Hepatocyte (in vitro differentiated cells): ENCODE measurements at regions not wholly inside any gene's neighbourhood (a gene's known extent, or its start where the extent isn't known, plus 50 kb on each side); places are given as distances from the start of the nearest gene placed in this dataset.
A peak's percentile ranks its signal among the peaks of the same experiment; 100 is the strongest.

ENCODE experiments used
- DNase-seq: peaks from one replicate; pipeline ENCODE4 v3.0.0-alpha.2; 2016; ENCODE audit warnings: low spot score
- H2AFZ ChIP-seq: fragments of 200-600 bp; sonication (generic); 2 replicates; pipeline ENCODE4 v1.6.0; 2016; ENCODE audit warnings: antibody characterized with exemption, mild to moderate bottlenecking
- H3K27ac ChIP-seq: fragments of 200-600 bp; sonication (generic); 2 replicates; pipeline ENCODE4 v1.5.1; 2016; ENCODE audit warnings: mild to moderate bottlenecking
- H3K27me3 ChIP-seq: fragments of 200-600 bp; sonication (generic); 2 replicates; pipeline ENCODE4 v1.6.1; 2016
- H3K36me3 ChIP-seq: fragments of 200-600 bp; sonication (generic); replicated peaks from 2 replicates; pipeline ENCODE4 v1.5.1; 2016; ENCODE audit warnings: low read depth; ENCODE audit not compliant: insufficient read depth
- H3K4me1 ChIP-seq: fragments of 200-600 bp; sonication (generic); 2 replicates; pipeline ENCODE4 v1.5.1; 2016; ENCODE audit warnings: mild to moderate bottlenecking, moderate library complexity; ENCODE audit not compliant: insufficient read depth
- H3K4me2 ChIP-seq: fragments of 200-600 bp; sonication (generic); 2 replicates; pipeline ENCODE4 v1.6.0; 2016
- H3K4me3 ChIP-seq: fragments of 200-600 bp; sonication (generic); 2 replicates; pipeline ENCODE4 v1.5.1; 2016; ENCODE audit warnings: mild to moderate bottlenecking
- H3K79me2 ChIP-seq: fragments of 200-600 bp; sonication (generic); 2 replicates; pipeline ENCODE4 v1.6.0; 2017; ENCODE audit warnings: mild to moderate bottlenecking
- H3K9me2 ChIP-seq: fragments of 200-600 bp; sonication (generic); replicated peaks from 2 replicates; pipeline ENCODE4 v1.6.0; 2017; ENCODE audit warnings: mild to moderate bottlenecking; ENCODE audit not compliant: insufficient read depth
- H3K9me3 ChIP-seq: fragments of 200-600 bp; sonication (generic); 2 replicates; pipeline ENCODE4 v1.5.1; 2016; ENCODE audit warnings: low read depth, mild to moderate bottlenecking
- H4K20me1 ChIP-seq: fragments of 200-600 bp; sonication (generic); 2 replicates; pipeline ENCODE4 v1.6.0; 2016; ENCODE audit warnings: mild to moderate bottlenecking; ENCODE audit not compliant: insufficient read depth, poor library complexity, severe bottlenecking
- EZH2 ChIP-seq: fragments of 200-600 bp; sonication (generic); IDR thresholded peaks from 2 replicates; pipeline ENCODE4 v1.6.1; 2016; ENCODE audit warnings: antibody characterized with exemption, mild to moderate bottlenecking, borderline replicate concordance
- EZH2phosphoT487 ChIP-seq: fragments of 200-600 bp; sonication (generic); IDR thresholded peaks from one replicate; pipeline ENCODE4 v1.6.1; 2018; ENCODE audit warnings: antibody characterized with exemption, mild to moderate bottlenecking, low read depth, moderate library complexity; ENCODE audit not compliant: unreplicated experiment, severe bottlenecking
- WGBS: methylation state at CpG from one replicate; pipeline ENCODE4 v1.1.6; 2016; ENCODE audit warnings: low lambda C conversion rate; ENCODE audit errors: missing lambda C conversion rate; 5-methylcytosine and 5-hydroxymethylcytosine counted together
- TF ChIP-seq, protein P1 (sequence below): fragments of 200-600 bp; sonication (generic); IDR thresholded peaks from 2 replicates; pipeline ENCODE4 v1.5.1; 2016; ENCODE audit warnings: antibody characterized with exemption, mild to moderate bottlenecking; ENCODE audit not compliant: poor library complexity

DNA sequence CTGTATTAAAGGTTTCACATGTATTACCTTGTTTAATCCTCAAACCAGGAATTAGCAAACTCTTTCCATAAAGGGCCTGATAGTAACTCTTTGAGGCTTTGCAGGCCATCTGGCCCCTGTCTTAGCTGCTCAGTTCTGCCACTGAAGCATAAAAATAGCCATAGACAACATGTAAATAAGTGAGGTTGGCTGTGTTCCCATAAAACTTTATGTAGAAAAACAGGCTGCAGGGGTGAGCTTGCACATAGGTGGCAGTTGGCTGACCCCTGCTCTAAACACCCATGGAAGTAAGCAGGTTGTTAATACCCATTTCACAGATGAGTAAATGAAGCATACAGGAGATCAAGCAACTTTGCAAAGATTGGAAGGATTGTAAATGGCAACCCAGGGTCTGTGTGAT is 1279.2 kb upstream of the AUTS2 start:
- Histone ChIP-seq H3K4me2 (no peak overlapping the region), H3K9me2 (no peaks in the 10 kb centered on the region), H3K27ac (no peak overlapping the region), H3K4me3 (no peak overlapping the region), H2AFZ (no peak overlapping the region), H4K20me1 (no peaks in the 10 kb centered on the region), H3K79me2 (no peaks in the 10 kb centered on the region), H3K9me3 (no peaks in the 10 kb centered on the region), H3K4me1 (peaks cover 9% of the 10 kb centered on the region), H3K36me3 (no peaks in the 10 kb centered on the region), H3K27me3 (no peaks in the 10 kb centered on the region)
- no peak for TF ChIP-seq EZH2phosphoT487
- no peak for TF ChIP-seq EZH2
- TF ChIP-seq, protein P1, sequence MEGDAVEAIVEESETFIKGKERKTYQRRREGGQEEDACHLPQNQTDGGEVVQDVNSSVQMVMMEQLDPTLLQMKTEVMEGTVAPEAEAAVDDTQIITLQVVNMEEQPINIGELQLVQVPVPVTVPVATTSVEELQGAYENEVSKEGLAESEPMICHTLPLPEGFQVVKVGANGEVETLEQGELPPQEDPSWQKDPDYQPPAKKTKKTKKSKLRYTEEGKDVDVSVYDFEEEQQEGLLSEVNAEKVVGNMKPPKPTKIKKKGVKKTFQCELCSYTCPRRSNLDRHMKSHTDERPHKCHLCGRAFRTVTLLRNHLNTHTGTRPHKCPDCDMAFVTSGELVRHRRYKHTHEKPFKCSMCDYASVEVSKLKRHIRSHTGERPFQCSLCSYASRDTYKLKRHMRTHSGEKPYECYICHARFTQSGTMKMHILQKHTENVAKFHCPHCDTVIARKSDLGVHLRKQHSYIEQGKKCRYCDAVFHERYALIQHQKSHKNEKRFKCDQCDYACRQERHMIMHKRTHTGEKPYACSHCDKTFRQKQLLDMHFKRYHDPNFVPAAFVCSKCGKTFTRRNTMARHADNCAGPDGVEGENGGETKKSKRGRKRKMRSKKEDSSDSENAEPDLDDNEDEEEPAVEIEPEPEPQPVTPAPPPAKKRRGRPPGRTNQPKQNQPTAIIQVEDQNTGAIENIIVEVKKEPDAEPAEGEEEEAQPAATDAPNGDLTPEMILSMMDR = no peak
- no peak for DNase-seq

DNA sequence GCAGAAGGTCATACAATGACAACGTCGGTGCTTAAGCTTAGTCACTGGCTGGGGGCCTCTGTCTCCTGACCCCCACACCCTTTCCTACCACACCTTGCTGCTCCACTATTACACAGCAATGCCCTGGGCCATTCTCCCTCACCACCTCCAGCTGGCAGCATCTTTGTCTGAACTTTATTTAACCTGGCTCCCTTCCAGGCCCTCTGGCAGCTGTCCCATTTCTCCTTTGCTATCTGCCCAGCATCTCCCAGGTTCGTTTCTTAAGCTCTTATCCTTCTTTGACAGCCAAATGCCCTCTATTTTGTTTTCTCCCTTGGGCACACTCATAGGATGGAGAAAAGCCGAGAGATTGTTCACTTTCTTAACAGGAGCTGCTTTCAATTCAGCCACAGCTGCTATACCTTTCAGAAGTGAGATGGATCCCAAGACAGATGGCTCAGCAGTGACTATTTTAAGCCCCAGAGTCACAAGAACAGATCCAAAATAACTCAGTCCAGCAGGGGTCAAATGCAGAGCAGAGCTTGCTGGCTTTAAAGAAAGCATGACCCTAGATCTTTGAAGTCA is 1277.1 kb upstream of the AUTS2 start:
- no peaks in the 10 kb centered on the region for H3K36me3 ChIP-seq
- H3K9me2 ChIP-seq = no peaks in the 10 kb centered on the region
- DNase-seq = peak; percentile 18
- no peak overlapping the region for H3K4me3 ChIP-seq
- H3K9me3 ChIP-seq = no peaks in the 10 kb centered on the region
- H3K4me2 ChIP-seq = peak overlapping the region; percentile 27
- 33% methylated on average over 4 of the region's 4 CpGs for WGBS
- peaks cover 9% of the 10 kb centered on the region for H3K4me1 ChIP-seq
- H4K20me1 ChIP-seq = no peaks in the 10 kb centered on the region
- no peak for TF ChIP-seq EZH2phosphoT487
- TF ChIP-seq EZH2 = no peak
- TF ChIP-seq, protein P1 = no peak
- no peak overlapping the region for H3K27ac ChIP-seq
- no peaks in the 10 kb centered on the region for H3K79me2 ChIP-seq
- no peaks in the 10 kb centered on the region for H3K27me3 ChIP-seq
- H2AFZ ChIP-seq = no peak overlapping the region

DNA sequence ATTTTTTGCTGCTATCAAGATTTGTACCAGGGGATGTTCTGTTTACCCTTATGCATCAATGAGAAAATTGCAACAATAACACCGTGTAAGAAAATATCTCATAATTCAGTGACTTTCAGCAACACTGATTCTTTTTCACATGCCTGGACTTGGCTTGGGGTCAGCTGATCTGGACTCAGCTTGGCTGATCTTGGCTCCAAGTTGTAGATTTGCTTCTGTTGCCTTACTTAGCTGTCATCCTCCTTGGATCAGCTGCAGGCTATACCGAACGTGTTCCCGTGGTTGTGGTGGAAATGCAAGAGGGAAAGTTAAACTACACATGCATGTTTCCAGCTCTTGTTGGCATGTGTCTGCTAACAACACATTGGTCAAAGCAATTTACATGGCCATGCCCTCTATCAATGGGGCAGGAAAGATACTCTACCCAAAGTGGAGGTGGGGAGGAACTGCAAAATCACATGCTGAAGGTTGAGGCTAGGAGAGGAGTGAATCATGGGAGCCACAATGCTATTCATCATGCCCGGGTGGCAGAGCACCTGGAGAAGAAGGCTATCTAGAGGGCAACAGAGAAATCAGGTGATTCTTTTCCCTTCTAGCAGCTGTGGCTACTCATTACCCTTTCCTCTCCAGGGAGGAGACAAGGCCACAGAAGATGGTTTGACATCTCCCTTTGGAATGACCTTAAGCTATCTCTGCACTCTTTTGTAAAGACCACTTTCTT is 1276.3 kb upstream of the AUTS2 start:
- H4K20me1 ChIP-seq = no peaks in the 10 kb centered on the region
- H3K27ac ChIP-seq = no peak overlapping the region
- no peaks in the 10 kb centered on the region for H3K79me2 ChIP-seq
- H3K4me2 ChIP-seq = no peak overlapping the region
- no peaks in the 10 kb centered on the region for H3K36me3 ChIP-seq
- no peak for DNase-seq
- WGBS = 68% methylated on average over 5 of the region's 5 CpGs
- H3K4me3 ChIP-seq = no peak overlapping the region
- TF ChIP-seq EZH2 = no peak
- TF ChIP-seq EZH2phosphoT487 = no peak
- TF ChIP-seq, protein P1 = no peak
- peaks cover 9% of the 10 kb centered on the region for H3K4me1 ChIP-seq
- no peaks in the 10 kb centered on the region for H3K27me3 ChIP-seq
- no peaks in the 10 kb centered on the region for H3K9me2 ChIP-seq
- no peak overlapping the region for H2AFZ ChIP-seq
- no peaks in the 10 kb centered on the region for H3K9me3 ChIP-seq
